ENCODE measurements at regions not wholly inside any gene's neighbourhood (a gene's known extent, or its start where the extent isn't known, plus 50 kb on each side); places are given as distances from the start of the nearest gene placed in this dataset.

- intact Hi-C loops (cut with micrococcal nuclease; ENCODE audit: unreplicated experiment) = loop anchor here (5.0 kb wide), 3 partner anchors 92 to 198 kb away; no protein-coding TSS in a partner anchor
- TF ChIP-seq CTCF (IDR thresholded peaks at IDR 0.05; ENCODE audit: unreplicated experiment) = no peak
These were observed 142.5 kb upstream of the SHH start for GRCh38 chr7:155954550-155955366.

GRCh38 chr7:155953781-155954549 is 141.7 kb upstream of the SHH start:
- BruUV-seq (replicated peaks) = no TSS peak

More at GRCh38 chr7:155954550-155955366, 142.5 kb upstream of the SHH start:
- H3K36me3 Mint-ChIP-seq (ENCODE audit: insufficient read depth, unreplicated experiment) = peaks cover 20% of the 10 kb centered on the region
- no peaks in the 10 kb centered on the region for H3K9me3 Mint-ChIP-seq (ENCODE audit: low read depth, unreplicated experiment)
- no peak for DNase-seq
- peak overlapping the region; percentile 26 for H3K4me3 Mint-ChIP-seq (ENCODE audit: low read depth, unreplicated experiment)
- no TSS peak for BruUV-seq (replicated peaks)
- peaks cover 47% of the 10 kb centered on the region for H3K4me1 Mint-ChIP-seq (ENCODE audit: low read depth, unreplicated experiment)
- H3K27ac Mint-ChIP-seq (ENCODE audit: unreplicated experiment) = peak overlapping the region; percentile 97
- CTCF ChIA-PET = no interaction called here
- no peaks in the 10 kb centered on the region for H3K27me3 Mint-ChIP-seq (ENCODE audit: unreplicated experiment)

GRCh38 chr7:155953501-155953778 is 141.2 kb upstream of the SHH start:
- Mint-ChIP-seq H3K4me1 (ENCODE audit: low read depth, unreplicated experiment) (peaks cover 47% of the 10 kb centered on the region), H3K27me3 (ENCODE audit: unreplicated experiment) (no peaks in the 10 kb centered on the region), H3K36me3 (ENCODE audit: insufficient read depth, unreplicated experiment) (peaks cover 20% of the 10 kb centered on the region), H3K4me3 (ENCODE audit: low read depth, unreplicated experiment) (peak overlapping the region; percentile 26), H3K27ac (ENCODE audit: unreplicated experiment) (peak overlapping the region; percentile 97), H3K9me3 (ENCODE audit: low read depth, unreplicated experiment) (no peaks in the 10 kb centered on the region)
- no peak for TF ChIP-seq CTCF (IDR thresholded peaks at IDR 0.05; ENCODE audit: unreplicated experiment)
- no peak for DNase-seq
- CTCF ChIA-PET = no interaction called here
- BruUV-seq (replicated peaks) = no TSS peak
- intact Hi-C loops (cut with micrococcal nuclease; ENCODE audit: unreplicated experiment) = loop anchor here (5.0 kb wide), 3 partner anchors 91 to 199 kb away; no protein-coding TSS in a partner anchor

More at GRCh38 chr7:155953781-155954549, 141.7 kb upstream of the SHH start:
- intact Hi-C loops (cut with micrococcal nuclease; ENCODE audit: unreplicated experiment) = loop anchor here (5.0 kb wide), 3 partner anchors 92 to 198 kb away; no protein-coding TSS in a partner anchor
- H3K27me3 Mint-ChIP-seq (ENCODE audit: unreplicated experiment) = no peaks in the 10 kb centered on the region
- H3K36me3 Mint-ChIP-seq (ENCODE audit: insufficient read depth, unreplicated experiment) = peaks cover 20% of the 10 kb centered on the region
- TF ChIP-seq CTCF (IDR thresholded peaks at IDR 0.05; ENCODE audit: unreplicated experiment) = peak; percentile 26
- peak overlapping the region; percentile 97 for H3K27ac Mint-ChIP-seq (ENCODE audit: unreplicated experiment)
- H3K4me3 Mint-ChIP-seq (ENCODE audit: low read depth, unreplicated experiment) = peak overlapping the region; percentile 26
- H3K4me1 Mint-ChIP-seq (ENCODE audit: low read depth, unreplicated experiment) = peaks cover 47% of the 10 kb centered on the region
- DNase-seq = peak; percentile 60
- CTCF ChIA-PET = no interaction called here
- H3K9me3 Mint-ChIP-seq (ENCODE audit: low read depth, unreplicated experiment) = no peaks in the 10 kb centered on the region

- peak; percentile 91 for DNase-seq
- Mint-ChIP-seq H3K4me3 (ENCODE audit: low read depth, unreplicated experiment) (peak overlapping the region; percentile 54), H3K9me3 (ENCODE audit: low read depth, unreplicated experiment) (peaks cover 2% of the 10 kb centered on the region), H3K36me3 (ENCODE audit: insufficient read depth, unreplicated experiment) (peaks cover 20% of the 10 kb centered on the region), H3K27me3 (ENCODE audit: unreplicated experiment) (no peaks in the 10 kb centered on the region), H3K27ac (ENCODE audit: unreplicated experiment) (peak overlapping the region; percentile 97), H3K4me1 (ENCODE audit: low read depth, unreplicated experiment) (peaks cover 47% of the 10 kb centered on the region)
- BruUV-seq (replicated peaks) = no TSS peak
- CTCF ChIA-PET = interaction anchor here (0.5 to 1.7 kb wide), 6 partner anchors 10 to 1157 kb away, joined by 3 to 11 read pairs (median 4); no protein-coding TSS in a partner anchor
- intact Hi-C loops (cut with micrococcal nuclease; ENCODE audit: unreplicated experiment) = loop anchor here (1.0 to 5.0 kb wide), 6 partner anchors 11 to 201 kb away; no protein-coding TSS in a partner anchor
- no peak for TF ChIP-seq CTCF (IDR thresholded peaks at IDR 0.05; ENCODE audit: unreplicated experiment)
These were observed 139.4 kb upstream of the SHH start for GRCh38 chr7:155951554-155952158.
